ENCODE measurements at regions not wholly inside any gene's neighbourhood (a gene's known extent, or its start where the extent isn't known, plus 50 kb on each side); places are given as distances from the start of the nearest gene placed in this dataset.

DNA sequence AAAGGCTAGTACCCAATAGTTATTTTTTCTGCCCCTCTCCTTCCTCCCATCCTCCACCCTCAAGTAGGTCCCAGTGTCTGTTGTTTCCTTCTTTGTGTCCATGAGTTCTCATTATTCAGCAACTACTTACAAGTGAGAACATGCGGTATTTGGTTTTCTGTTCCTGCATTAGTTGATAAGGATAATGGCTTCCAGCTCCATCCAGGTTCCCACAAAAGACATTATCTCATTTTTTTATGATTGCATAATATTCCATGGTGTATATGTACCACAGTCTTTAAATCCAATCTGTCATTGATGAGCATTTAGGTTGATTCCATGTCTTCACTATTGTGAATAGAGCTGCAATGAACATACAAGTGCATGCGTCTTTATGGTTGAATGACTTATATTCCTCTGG is 128.3 kb upstream of the ANKRD55 start:
- TF ChIP-seq SSRP1 (CRISPR knock-in tag; IDR thresholded peaks at IDR 0.05) (no peak), KLF12 (CRISPR knock-in tag; IDR thresholded peaks at IDR 0.05; ENCODE audit: borderline replicate concordance) (no peak), IKZF1 (IDR thresholded peaks at IDR 0.05) (no peak)

Measured in HepG2 (cell line).